ENCODE measurements at regions not wholly inside any gene's neighbourhood (a gene's known extent, or its start where the extent isn't known, plus 50 kb on each side); places are given as distances from the start of the nearest gene placed in this dataset.

GRCh38 chr6:6704103-6705060, 115.9 kb downstream of the LY86 start:
- no peak for DNase-seq (ENCODE audit: low read depth)
- H3K4me3 ChIP-seq (ENCODE audit: low read length) = no peak overlapping the region
- no peak for TF ChIP-seq CTCF (conservative IDR thresholded peaks at IDR 0.05; ENCODE audit: low read depth, low read length)

GRCh38 chr6:6705061-6705425, 116.5 kb downstream of the LY86 start:
- TF ChIP-seq CTCF (conservative IDR thresholded peaks at IDR 0.05; ENCODE audit: low read depth, low read length) = no peak
- DNase-seq (ENCODE audit: low read depth) = no peak
- no peak overlapping the region for H3K4me3 ChIP-seq (ENCODE audit: low read length)

GRCh38 chr6:6705915-6706675, 117.6 kb downstream of the LY86 start:
- no peak for DNase-seq (ENCODE audit: low read depth)
- TF ChIP-seq CTCF (conservative IDR thresholded peaks at IDR 0.05; ENCODE audit: low read depth, low read length) = no peak

GRCh38 chr6:6707143-6707542, 118.6 kb downstream of the LY86 start:
- DNase-seq (ENCODE audit: low read depth) = no peak
- no peak overlapping the region for H3K4me3 ChIP-seq (ENCODE audit: low read length)
- TF ChIP-seq CTCF (conservative IDR thresholded peaks at IDR 0.05; ENCODE audit: low read depth, low read length) = no peak

More at GRCh38 chr6:6705915-6706675, 117.6 kb downstream of the LY86 start:
- H3K4me3 ChIP-seq (ENCODE audit: low read length) = no peak overlapping the region

GRCh38 chr6:6709106-6709505, 120.6 kb downstream of the LY86 start:
- no peak for DNase-seq (ENCODE audit: low read depth)
- H3K4me3 ChIP-seq (ENCODE audit: low read length) = no peak overlapping the region
- TF ChIP-seq CTCF (conservative IDR thresholded peaks at IDR 0.05; ENCODE audit: low read depth, low read length) = no peak

- H3K4me3 ChIP-seq (ENCODE audit: low read length) = no peak overlapping the region
- no peak for TF ChIP-seq CTCF (conservative IDR thresholded peaks at IDR 0.05; ENCODE audit: low read depth, low read length)
- no peak for DNase-seq (ENCODE audit: low read depth)
These were observed 122.7 kb downstream of the LY86 start for GRCh38 chr6:6711031-6711785.
